Effector memory CD8-positive, alpha-beta T cell (primary cell): ENCODE measurements at regions not wholly inside any gene's neighbourhood (a gene's known extent, or its start where the extent isn't known, plus 50 kb on each side); places are given as distances from the start of the nearest gene placed in this dataset.
A peak's percentile ranks its signal among the peaks of the same experiment; 100 is the strongest.

Source experiments
- ATAC-seq: fragments of 150-1000 bp; cut with Tn5 transposase; replicated peaks from 2 replicates; pipeline ENCODE4 v1.10.0; 2021; ENCODE audit warnings: mild to moderate bottlenecking, moderate library complexity
- DNase-seq, 3 experiments: peaks; one replicate each; pipeline ENCODE4 v3.0.0; 2021
- H3K27ac Mint-ChIP-seq, 2 donors: one replicate each; pipeline ENCODE4 v1.8.0; 2022; ENCODE audit warnings: mild to moderate bottlenecking in 2 of 2, mixed read lengths in 2 of 2, moderate library complexity in 2 of 2
- H3K27me3 Mint-ChIP-seq, 2 donors: one replicate each; pipeline ENCODE4 v1.8.0; 2022; ENCODE audit warnings: mixed read lengths in 2 of 2
- H3K36me3 Mint-ChIP-seq: one replicate; pipeline ENCODE4 v1.8.0; 2022; ENCODE audit warnings: mild to moderate bottlenecking, moderate library complexity, mixed read lengths; ENCODE audit not compliant: insufficient read depth
- H3K4me1 Mint-ChIP-seq, 2 donors: one replicate each; pipeline ENCODE4 v1.8.0; 2022; ENCODE audit warnings: low read depth in 2 of 2, mixed read lengths in 2 of 2
- H3K4me3 Mint-ChIP-seq, 2 donors: one replicate each; pipeline ENCODE4 v1.8.0; 2022; ENCODE audit warnings: mild to moderate bottlenecking in 2 of 2, mixed read lengths in 2 of 2, moderate library complexity in 2 of 2
- H3K9me3 Mint-ChIP-seq, 2 donors: one replicate each; pipeline ENCODE4 v1.8.0; 2022; ENCODE audit warnings: mixed read lengths in 2 of 2

GRCh38 chrY:13756615-13757014, 52.9 kb downstream of the TMSB4Y start:
- Mint-ChIP-seq H3K27ac (no peak overlapping the region), H3K27me3 (no peaks in the 10 kb centered on the region), H3K9me3 (no peaks in the 10 kb centered on the region), H3K4me3 (no peak overlapping the region), H3K36me3 (no peaks in the 10 kb centered on the region), H3K4me1 (peaks cover 3% of the 10 kb centered on the region in 2 donors)
- DNase-seq: no peak
- ATAC-seq: no peak

- Mint-ChIP-seq H3K4me3 (no peak overlapping the region), H3K4me1 (no peaks in the 10 kb centered on the region), H3K27ac (no peak overlapping the region), H3K36me3 (peaks cover 4% of the 10 kb centered on the region), H3K9me3 (no peaks in the 10 kb centered on the region), H3K27me3 (no peaks in the 10 kb centered on the region)
- ATAC-seq (no peak), DNase-seq (no peak)
These were observed 62.3 kb downstream of the TMSB4Y start for GRCh38 chrY:13766040-13766439.

GRCh38 chrY:13790108-13790793, 86.6 kb downstream of the TMSB4Y start:
- H3K9me3 Mint-ChIP-seq: peaks cover 0 to 8% of the 10 kb centered on the region in 2 donors
- DNase-seq (no peak), ATAC-seq (no peak)
- no peak overlapping the region for H3K4me3 Mint-ChIP-seq
- H3K4me1 Mint-ChIP-seq: peaks cover 7 to 10% of the 10 kb centered on the region in 2 donors
- H3K27ac Mint-ChIP-seq: no peak overlapping the region
- no peaks in the 10 kb centered on the region for H3K27me3 Mint-ChIP-seq
- no peaks in the 10 kb centered on the region for H3K36me3 Mint-ChIP-seq

- Mint-ChIP-seq H3K4me1 (peaks cover 3 to 5% of the 10 kb centered on the region in 2 donors), H3K36me3 (no peaks in the 10 kb centered on the region)
These were observed 91.4 kb downstream of the TMSB4Y start for GRCh38 chrY:13795067-13795466.

GRCh38 chrY:13802828-13803227, 99.1 kb downstream of the TMSB4Y start:
- no peaks in the 10 kb centered on the region for H3K9me3 Mint-ChIP-seq
- ATAC-seq: no peak
- H3K4me1 Mint-ChIP-seq: peaks cover 0 to 9% of the 10 kb centered on the region in 2 donors
- H3K36me3 Mint-ChIP-seq: no peaks in the 10 kb centered on the region
- H3K27ac Mint-ChIP-seq: no peak overlapping the region
- DNase-seq: no peak
- no peaks in the 10 kb centered on the region for H3K27me3 Mint-ChIP-seq
- H3K4me3 Mint-ChIP-seq: no peak overlapping the region

More at GRCh38 chrY:13795067-13795466, 91.4 kb downstream of the TMSB4Y start:
- DNase-seq: no peak
- Mint-ChIP-seq H3K27me3 (no peaks in the 10 kb centered on the region), H3K27ac (no peak overlapping the region), H3K9me3 (no peaks in the 10 kb centered on the region), H3K4me3 (no peak overlapping the region)
- no peak for ATAC-seq

- no peaks in the 10 kb centered on the region for H3K36me3 Mint-ChIP-seq
- H3K9me3 Mint-ChIP-seq: peaks cover 0 to 3% of the 10 kb centered on the region in 2 donors
- DNase-seq (no peak), ATAC-seq (no peak)
- peaks cover 0 to 9% of the 10 kb centered on the region in 2 donors for H3K4me1 Mint-ChIP-seq
- no peaks in the 10 kb centered on the region for H3K27me3 Mint-ChIP-seq
- H3K27ac Mint-ChIP-seq: no peak overlapping the region
- H3K4me3 Mint-ChIP-seq: no peak overlapping the region
These were observed 99.7 kb downstream of the TMSB4Y start for GRCh38 chrY:13803424-13803823.

GRCh38 chrY:13804124-13805056, 100.7 kb downstream of the TMSB4Y start:
- Mint-ChIP-seq H3K27ac (no peak overlapping the region), H3K36me3 (no peaks in the 10 kb centered on the region), H3K9me3 (peaks cover 0 to 3% of the 10 kb centered on the region in 2 donors), H3K4me3 (no peak overlapping the region), H3K27me3 (no peaks in the 10 kb centered on the region), H3K4me1 (peaks cover 0 to 9% of the 10 kb centered on the region in 2 donors)
- no peak for DNase-seq
- no peak for ATAC-seq

GRCh38 chrY:13805057-13805735, 101.5 kb downstream of the TMSB4Y start:
- ATAC-seq (no peak), DNase-seq (no peak)
- H3K4me1 Mint-ChIP-seq: peaks cover 0 to 9% of the 10 kb centered on the region in 2 donors
- H3K27me3 Mint-ChIP-seq: no peaks in the 10 kb centered on the region
- no peaks in the 10 kb centered on the region for H3K36me3 Mint-ChIP-seq
- peak overlapping the region in 1 of 2 donors; percentile 86 for H3K27ac Mint-ChIP-seq
- H3K9me3 Mint-ChIP-seq: peaks cover 0 to 3% of the 10 kb centered on the region in 2 donors
- H3K4me3 Mint-ChIP-seq: no peak overlapping the region

- Mint-ChIP-seq H3K9me3 (peaks cover 0 to 3% of the 10 kb centered on the region in 2 donors), H3K4me3 (no peak overlapping the region), H3K27ac (peak overlapping the region in 1 of 2 donors; percentile 86), H3K27me3 (no peaks in the 10 kb centered on the region), H3K36me3 (no peaks in the 10 kb centered on the region), H3K4me1 (peaks cover 0 to 9% of the 10 kb centered on the region in 2 donors)
- DNase-seq (no peak), ATAC-seq (no peak)
These were observed 102.0 kb downstream of the TMSB4Y start for GRCh38 chrY:13805736-13806067.

- Mint-ChIP-seq H3K9me3 (peaks cover 0 to 2% of the 10 kb centered on the region in 2 donors), H3K4me3 (peak overlapping the region in 1 of 2 donors; percentile 5), H3K27ac (peak overlapping the region in 1 of 2 donors; percentile 57), H3K36me3 (no peaks in the 10 kb centered on the region), H3K27me3 (no peaks in the 10 kb centered on the region), H3K4me1 (peaks cover 0 to 1% of the 10 kb centered on the region in 2 donors)
- DNase-seq: no peak
- ATAC-seq: no peak
These were observed 126.4 kb downstream of the TMSB4Y start for GRCh38 chrY:13830089-13830488.

GRCh38 chrY:13844411-13844810, 140.7 kb downstream of the TMSB4Y start:
- DNase-seq (no peak), ATAC-seq (no peak)
- no peak overlapping the region for H3K27ac Mint-ChIP-seq
- no peak overlapping the region for H3K4me3 Mint-ChIP-seq
- no peaks in the 10 kb centered on the region for H3K4me1 Mint-ChIP-seq
- no peaks in the 10 kb centered on the region for H3K27me3 Mint-ChIP-seq
- no peaks in the 10 kb centered on the region for H3K36me3 Mint-ChIP-seq
- peaks cover 2 to 6% of the 10 kb centered on the region in 2 donors for H3K9me3 Mint-ChIP-seq

- H3K27me3 Mint-ChIP-seq: no peaks in the 10 kb centered on the region
- no peak for ATAC-seq
- H3K27ac Mint-ChIP-seq: no peak overlapping the region
- DNase-seq: no peak
- H3K9me3 Mint-ChIP-seq: peaks cover 2 to 6% of the 10 kb centered on the region in 2 donors
- H3K36me3 Mint-ChIP-seq: no peaks in the 10 kb centered on the region
- H3K4me1 Mint-ChIP-seq: no peaks in the 10 kb centered on the region
- no peak overlapping the region for H3K4me3 Mint-ChIP-seq
These were observed 141.0 kb downstream of the VCY start for GRCh38 chrY:13845276-13845675.

- Mint-ChIP-seq H3K36me3 (no peaks in the 10 kb centered on the region), H3K9me3 (no peaks in the 10 kb centered on the region), H3K4me1 (no peaks in the 10 kb centered on the region), H3K27ac (no peak overlapping the region), H3K27me3 (no peaks in the 10 kb centered on the region), H3K4me3 (no peak overlapping the region)
- ATAC-seq (no peak), DNase-seq (no peak)
These were observed 116.7 kb downstream of the VCY start for GRCh38 chrY:13869611-13870010.
